OCI-LY3 (cell line): ENCODE measurements at regions not wholly inside any gene's neighbourhood (a gene's known extent, or its start where the extent isn't known, plus 50 kb on each side); places are given as distances from the start of the nearest gene placed in this dataset.

Experiments used
- H2AFZ ChIP-seq: fragments of 200-600, 300-600 bp; shearing (Covaris generic); 2 replicates; pipeline ENCODE4 v1.6.0; 2014; ENCODE audit warnings: antibody characterized with exemption, low read depth, low read length
- H3K27ac ChIP-seq: fragments of 200-600, 300-600 bp; sonication (generic); 2 replicates; pipeline ENCODE4 v1.5.1; 2014; ENCODE audit warnings: mild to moderate bottlenecking, low read length, moderate library complexity, mixed read lengths
- H3K27me3 ChIP-seq: fragments of 200-600, 300-600 bp; sonication (generic); 2 replicates; pipeline ENCODE4 v1.6.1; 2014; ENCODE audit warnings: low read depth, low read length, mixed read lengths
- H3K36me3 ChIP-seq: fragments of 200-600, 300-600 bp; sonication (generic); replicated peaks from 2 replicates; pipeline ENCODE3; 2014; ENCODE audit warnings: low read depth, low read length, mixed read lengths
- H3K4me1 ChIP-seq: fragments of 300-600, 200-600 bp; sonication (generic); 2 replicates; pipeline ENCODE4 v1.6.1; 2014; ENCODE audit warnings: low read length, mixed read lengths
- H3K4me2 ChIP-seq: fragments of 200-600, 300-600 bp; sonication (generic); 2 replicates; pipeline ENCODE4 v1.6.1; 2014; ENCODE audit warnings: low read length, mixed read lengths
- H3K4me3 ChIP-seq: fragments of 300-600, 200-600 bp; sonication (generic); 2 replicates; pipeline ENCODE4 v1.5.1; 2014; ENCODE audit warnings: antibody characterized with exemption, mild to moderate bottlenecking, low read length, moderate library complexity
- H3K79me2 ChIP-seq: fragments of 300-600, 200-600 bp; shearing (Covaris generic); 2 replicates; pipeline ENCODE4 v1.6.1; 2014; ENCODE audit warnings: mild to moderate bottlenecking, low read length, mixed read lengths
- H3K9ac ChIP-seq: fragments of 300-600, 200-600 bp; shearing (Covaris generic); 2 replicates; pipeline ENCODE4 v1.6.0; 2014; ENCODE audit warnings: mild to moderate bottlenecking, low read length, moderate library complexity
- H3K9me3 ChIP-seq: fragments of 200-600, 300-600 bp; shearing (Covaris generic); 2 replicates; pipeline ENCODE4 v1.6.1; 2014; ENCODE audit warnings: low read length, mixed read lengths; ENCODE audit not compliant: insufficient read depth
- H4K20me1 ChIP-seq: fragments of 200-600, 300-600 bp; sonication (generic); 2 replicates; pipeline ENCODE4 v1.6.1; 2016; ENCODE audit warnings: low read length, mixed read lengths; ENCODE audit not compliant: insufficient read depth
- EZH2phosphoT487 ChIP-seq: fragments of 200-600 bp; shearing (Covaris generic); IDR thresholded peaks from 2 replicates; pipeline ENCODE4 v1.6.1; 2018; ENCODE audit warnings: antibody characterized with exemption, mixed run types, low read depth
- TF ChIP-seq, protein P1 (sequence below): fragments of 200-600, 300-600 bp; sonication (generic); IDR thresholded peaks from 2 replicates; pipeline ENCODE4 v1.5.1; 2014; ENCODE audit warnings: antibody characterized with exemption, low read length, low read depth

DNA sequence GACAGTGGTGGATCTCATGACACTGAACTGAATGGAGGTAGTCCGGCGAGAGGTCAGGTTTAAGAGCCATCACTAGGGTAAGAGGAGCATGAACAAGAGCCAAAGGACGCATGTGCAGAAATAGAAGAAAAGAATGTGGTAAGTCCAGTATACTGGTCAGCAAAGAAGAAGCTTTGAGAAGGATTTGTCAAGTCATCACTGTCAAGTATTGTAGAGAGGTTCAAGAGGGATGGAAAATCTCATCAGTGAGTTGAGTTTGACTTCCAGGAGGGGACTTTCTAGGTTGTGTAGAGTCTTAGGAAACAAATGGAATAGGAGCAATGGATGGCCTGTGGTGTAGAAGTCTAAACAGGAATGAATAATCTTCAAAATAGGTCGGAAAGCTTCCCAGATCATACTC, 161.8 kb downstream of the BTBD3 start:
- Histone ChIP-seq H3K4me1 (no peaks in the 10 kb centered on the region), H3K79me2 (no peaks in the 10 kb centered on the region), H3K4me2 (no peak overlapping the region), H3K9me3 (no peaks in the 10 kb centered on the region; the same call in 1 of the 2 replicates), H4K20me1 (no peaks in the 10 kb centered on the region), H3K27ac (no peak overlapping the region), H2AFZ (no peak overlapping the region), H3K36me3 (no peaks in the 10 kb centered on the region), H3K9ac (no peak overlapping the region), H3K4me3 (no peak overlapping the region), H3K27me3 (no peaks in the 10 kb centered on the region)
- no peak for TF ChIP-seq EZH2phosphoT487
- TF ChIP-seq, protein P1, sequence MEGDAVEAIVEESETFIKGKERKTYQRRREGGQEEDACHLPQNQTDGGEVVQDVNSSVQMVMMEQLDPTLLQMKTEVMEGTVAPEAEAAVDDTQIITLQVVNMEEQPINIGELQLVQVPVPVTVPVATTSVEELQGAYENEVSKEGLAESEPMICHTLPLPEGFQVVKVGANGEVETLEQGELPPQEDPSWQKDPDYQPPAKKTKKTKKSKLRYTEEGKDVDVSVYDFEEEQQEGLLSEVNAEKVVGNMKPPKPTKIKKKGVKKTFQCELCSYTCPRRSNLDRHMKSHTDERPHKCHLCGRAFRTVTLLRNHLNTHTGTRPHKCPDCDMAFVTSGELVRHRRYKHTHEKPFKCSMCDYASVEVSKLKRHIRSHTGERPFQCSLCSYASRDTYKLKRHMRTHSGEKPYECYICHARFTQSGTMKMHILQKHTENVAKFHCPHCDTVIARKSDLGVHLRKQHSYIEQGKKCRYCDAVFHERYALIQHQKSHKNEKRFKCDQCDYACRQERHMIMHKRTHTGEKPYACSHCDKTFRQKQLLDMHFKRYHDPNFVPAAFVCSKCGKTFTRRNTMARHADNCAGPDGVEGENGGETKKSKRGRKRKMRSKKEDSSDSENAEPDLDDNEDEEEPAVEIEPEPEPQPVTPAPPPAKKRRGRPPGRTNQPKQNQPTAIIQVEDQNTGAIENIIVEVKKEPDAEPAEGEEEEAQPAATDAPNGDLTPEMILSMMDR, result no peak

DNA sequence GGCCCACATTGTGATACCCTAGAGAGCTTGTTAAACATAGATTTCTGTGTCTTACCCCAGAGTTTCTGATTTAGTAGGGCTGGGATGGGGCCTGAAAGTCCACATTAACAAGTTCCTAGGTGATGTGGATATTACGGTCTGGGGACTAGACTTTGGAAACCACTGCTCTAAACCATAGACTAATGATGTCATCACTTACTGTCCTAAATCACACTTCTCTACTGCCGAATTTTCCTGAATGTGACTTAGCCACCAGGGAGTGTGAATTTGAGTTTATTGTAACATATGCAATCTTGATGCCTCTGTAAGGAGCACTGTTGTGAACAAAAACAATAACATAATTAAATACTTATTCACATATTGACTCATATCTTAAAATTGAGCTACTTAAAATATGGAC, 165.6 kb downstream of the BTBD3 start:
- H3K9me3 ChIP-seq, result no peaks in the 10 kb centered on the region
- no peaks in the 10 kb centered on the region for H3K4me1 ChIP-seq
- H3K9ac ChIP-seq, result no peak overlapping the region
- H3K27ac ChIP-seq, result no peak overlapping the region
- H3K4me3 ChIP-seq, result no peak overlapping the region
- H3K27me3 ChIP-seq, result no peaks in the 10 kb centered on the region
- H3K79me2 ChIP-seq, result no peaks in the 10 kb centered on the region
- H3K4me2 ChIP-seq, result no peak overlapping the region
- no peaks in the 10 kb centered on the region for H3K36me3 ChIP-seq
- TF ChIP-seq EZH2phosphoT487, result no peak
- TF ChIP-seq, protein P1, result no peak
- H4K20me1 ChIP-seq, result no peaks in the 10 kb centered on the region
- no peak overlapping the region for H2AFZ ChIP-seq

DNA sequence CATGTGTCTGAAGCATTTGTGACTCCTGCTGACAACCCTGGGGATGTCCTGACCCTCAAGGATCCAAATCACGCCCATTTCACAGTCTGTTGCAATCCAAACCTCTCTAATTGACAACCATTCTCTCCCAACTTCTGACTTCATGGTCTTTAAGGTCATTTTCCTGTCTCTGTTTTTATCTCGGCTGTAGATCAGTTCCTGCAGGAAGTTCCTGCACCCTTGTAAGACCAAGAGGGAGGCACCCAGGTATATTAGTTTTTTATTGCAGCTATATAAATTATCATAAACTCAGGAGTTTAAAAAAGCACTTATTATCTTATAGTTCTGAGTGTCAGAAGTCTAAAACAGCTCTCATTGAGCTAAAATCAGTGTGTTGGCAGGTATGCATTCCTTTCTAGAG, 166.8 kb downstream of the BTBD3 start:
- Histone ChIP-seq H3K4me2 (no peak overlapping the region), H3K36me3 (no peaks in the 10 kb centered on the region), H3K4me3 (no peak overlapping the region), H2AFZ (no peak overlapping the region), H3K27ac (no peak overlapping the region), H3K79me2 (no peaks in the 10 kb centered on the region), H3K4me1 (no peaks in the 10 kb centered on the region), H3K9me3 (no peaks in the 10 kb centered on the region), H3K27me3 (no peaks in the 10 kb centered on the region), H3K9ac (no peak overlapping the region), H4K20me1 (no peaks in the 10 kb centered on the region)
- TF ChIP-seq, protein P1, result no peak
- no peak for TF ChIP-seq EZH2phosphoT487

DNA sequence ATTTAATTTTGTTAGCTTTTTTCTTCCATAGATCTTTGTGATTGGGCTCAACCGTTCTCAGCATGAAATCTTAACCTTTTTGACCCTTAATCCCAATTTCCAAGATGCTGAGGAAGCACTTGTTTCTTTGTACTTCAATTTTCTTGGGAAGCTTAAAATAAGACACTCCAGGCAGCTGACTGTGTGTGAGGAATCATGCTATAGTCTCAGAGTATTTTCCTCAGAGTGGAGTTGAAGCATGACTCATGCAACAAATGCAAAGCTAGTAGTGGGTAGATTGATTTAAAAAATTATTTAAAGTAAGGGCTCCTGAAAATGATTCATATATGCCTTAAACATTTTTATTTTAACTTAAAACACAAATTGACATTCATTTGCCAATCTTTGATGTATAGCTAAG, 168.7 kb downstream of the BTBD3 start:
- Histone ChIP-seq H3K79me2 (no peaks in the 10 kb centered on the region), H3K4me1 (no peaks in the 10 kb centered on the region), H4K20me1 (no peaks in the 10 kb centered on the region), H3K27me3 (no peaks in the 10 kb centered on the region), H3K4me3 (no peak overlapping the region), H3K4me2 (no peak overlapping the region), H3K27ac (no peak overlapping the region), H3K36me3 (no peaks in the 10 kb centered on the region), H2AFZ (no peak overlapping the region), H3K9ac (no peak overlapping the region), H3K9me3 (no peaks in the 10 kb centered on the region)
- TF ChIP-seq, protein P1, result no peak
- TF ChIP-seq EZH2phosphoT487, result no peak
